H1 (cell line): ENCODE measurements at regions not wholly inside any gene's neighbourhood (a gene's known extent, or its start where the extent isn't known, plus 50 kb on each side); places are given as distances from the start of the nearest gene placed in this dataset.

Source experiments
- ASH2L ChIP-seq: fragments of 200-600, 300-600 bp; sonication (generic); IDR thresholded peaks from one replicate; pipeline ENCODE4 v1.7.1; 2017; ENCODE audit warnings: low read length
- CBX8 ChIP-seq: fragments of 300-800, 300-1000 bp; sonication (generic); IDR thresholded peaks from 2 replicates; pipeline ENCODE4 v1.7.1; 2016; ENCODE audit warnings: low read depth, low read length, borderline replicate concordance
- CHD2 ChIP-seq: IDR thresholded peaks from 2 replicates; pipeline ENCODE4 v1.6.1; 2012; ENCODE audit warnings: low read length, improper control_type of control experiment
- CHD7 ChIP-seq: fragments of 300-600 bp; sonication (generic); IDR thresholded peaks from 2 replicates; pipeline ENCODE4 v1.7.1; 2012; ENCODE audit warnings: low read length, moderate library complexity, mild to moderate bottlenecking, inconsistent platforms; ENCODE audit not compliant: insufficient replicate concordance
- EZH2 ChIP-seq: fragments of 200-600 bp; sonication (generic); IDR thresholded peaks from 2 replicates; pipeline ENCODE4 v1.7.1; 2012; ENCODE audit warnings: low read depth, mild to moderate bottlenecking, moderate library complexity, low read length, inconsistent platforms; ENCODE audit not compliant: severe bottlenecking
- FOSL1 ChIP-seq: IDR thresholded peaks from 2 replicates; pipeline ENCODE4 v1.6.1; 2011; ENCODE audit warnings: mild to moderate bottlenecking, low read depth, low read length, moderate library complexity; ENCODE audit not compliant: insufficient read depth
- KDM1A ChIP-seq: fragments of 200-600, 300-600 bp; sonication (generic); IDR thresholded peaks from 2 replicates; pipeline ENCODE4 v1.7.1; 2016; ENCODE audit warnings: mild to moderate bottlenecking, low read length, borderline replicate concordance
- NANOG ChIP-seq: IDR thresholded peaks from 2 replicates; pipeline ENCODE4 v1.6.1; 2011; ENCODE audit warnings: low read length, low read depth, mild to moderate bottlenecking, inconsistent platforms; ENCODE audit not compliant: insufficient read depth, poor library complexity, severe bottlenecking
- RBBP5 ChIP-seq: IDR thresholded peaks from 2 replicates; pipeline ENCODE4 v1.7.1; 2012; ENCODE audit warnings: low read depth, mild to moderate bottlenecking, inconsistent platforms, low read length, moderate library complexity, borderline replicate concordance
- SRF ChIP-seq: IDR thresholded peaks from 2 replicates; pipeline ENCODE4 v1.6.1; 2011; ENCODE audit warnings: mild to moderate bottlenecking, low read depth, low read length, moderate library complexity

- no peak for TF ChIP-seq CHD7
- no peak for TF ChIP-seq CBX8
- TF ChIP-seq FOSL1, result no peak
- TF ChIP-seq KDM1A, result no peak
- no peak for TF ChIP-seq SRF
- no peak for TF ChIP-seq NANOG
- no peak for TF ChIP-seq RBBP5
- TF ChIP-seq CHD2, result no peak
- no peak for TF ChIP-seq ASH2L
- no peak for TF ChIP-seq EZH2
These were observed 521.1 kb downstream of the PLOD2 start (continued) for GRCh38 chr3:145639875-145640274.
